ENCODE measurements at regions not wholly inside any gene's neighbourhood (a gene's known extent, or its start where the extent isn't known, plus 50 kb on each side); places are given as distances from the start of the nearest gene placed in this dataset. TPM values are rescaled to one million over a fixed set of nuclear protein-coding genes. Genes with fewer than 3 reads are reported as not detected.
"Not testable (repeated sequence)": the region's sequence is repeated elsewhere in the genome, so short reads cannot be mapped to it uniquely, and the experiment has no call there.

DNA sequence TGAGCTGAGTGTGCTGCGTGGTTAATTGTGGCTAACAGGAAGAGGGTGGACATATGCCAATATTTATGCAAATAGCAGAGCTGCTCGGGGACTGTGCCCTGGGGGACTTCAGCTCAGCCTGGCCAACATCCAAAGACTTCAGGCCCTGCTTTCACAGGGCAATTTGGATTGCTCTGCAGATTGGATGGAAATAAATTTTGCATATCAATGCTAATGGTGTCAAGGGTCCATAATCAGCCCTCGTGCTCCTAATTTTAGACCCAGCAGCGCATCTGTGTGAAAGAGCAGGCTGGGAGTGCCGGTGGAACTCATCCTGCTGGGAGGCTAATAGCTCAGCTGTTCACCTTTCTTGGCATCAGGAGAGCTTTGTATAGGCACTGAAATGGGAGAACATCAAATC lies 270.1 kb downstream of the TCERG1L start:
- no peak overlapping the region for H3K27ac Mint-ChIP-seq (ENCODE audit: unreplicated experiment)
- DNase-seq (ENCODE audit: low read depth, low spot score), result no peak
- no peak overlapping the region for H3K4me3 Mint-ChIP-seq
- H3K36me3 Mint-ChIP-seq (ENCODE audit: low read depth), result no peaks in the 10 kb centered on the region
- peaks cover 18% of the 10 kb centered on the region for H3K27me3 Mint-ChIP-seq (ENCODE audit: low read depth)
- H3K4me1 Mint-ChIP-seq, result no peaks in the 10 kb centered on the region
- TF ChIP-seq, protein P1, sequence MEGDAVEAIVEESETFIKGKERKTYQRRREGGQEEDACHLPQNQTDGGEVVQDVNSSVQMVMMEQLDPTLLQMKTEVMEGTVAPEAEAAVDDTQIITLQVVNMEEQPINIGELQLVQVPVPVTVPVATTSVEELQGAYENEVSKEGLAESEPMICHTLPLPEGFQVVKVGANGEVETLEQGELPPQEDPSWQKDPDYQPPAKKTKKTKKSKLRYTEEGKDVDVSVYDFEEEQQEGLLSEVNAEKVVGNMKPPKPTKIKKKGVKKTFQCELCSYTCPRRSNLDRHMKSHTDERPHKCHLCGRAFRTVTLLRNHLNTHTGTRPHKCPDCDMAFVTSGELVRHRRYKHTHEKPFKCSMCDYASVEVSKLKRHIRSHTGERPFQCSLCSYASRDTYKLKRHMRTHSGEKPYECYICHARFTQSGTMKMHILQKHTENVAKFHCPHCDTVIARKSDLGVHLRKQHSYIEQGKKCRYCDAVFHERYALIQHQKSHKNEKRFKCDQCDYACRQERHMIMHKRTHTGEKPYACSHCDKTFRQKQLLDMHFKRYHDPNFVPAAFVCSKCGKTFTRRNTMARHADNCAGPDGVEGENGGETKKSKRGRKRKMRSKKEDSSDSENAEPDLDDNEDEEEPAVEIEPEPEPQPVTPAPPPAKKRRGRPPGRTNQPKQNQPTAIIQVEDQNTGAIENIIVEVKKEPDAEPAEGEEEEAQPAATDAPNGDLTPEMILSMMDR (conservative IDR thresholded peaks at IDR 0.05), result no peak
- peaks cover 11% of the 10 kb centered on the region for H3K9me3 Mint-ChIP-seq

- not testable (repeated sequence) for DNase-seq (ENCODE audit: low read depth, low spot score); H3K4me1 Mint-ChIP-seq; H3K36me3 Mint-ChIP-seq (ENCODE audit: low read depth); H3K4me3 Mint-ChIP-seq; H3K27ac Mint-ChIP-seq (ENCODE audit: unreplicated experiment)
- peaks cover 11% of the 10 kb centered on the region for H3K9me3 Mint-ChIP-seq
- H3K27me3 Mint-ChIP-seq (ENCODE audit: low read depth), result peaks cover 16% of the 10 kb centered on the region
Measured at GRCh38 chr10:131042015-131042414, 269.5 kb downstream of the TCERG1L start.

Small RNA genes lying in the stretch of these regions (microRNA-seq; reads per million reads assigned to microRNA genes)
- gene MIR378C, result not detected

Measured in neural crest cell (in vitro differentiated cells).